ENCODE measurements at regions not wholly inside any gene's neighbourhood (a gene's known extent, or its start where the extent isn't known, plus 50 kb on each side); places are given as distances from the start of the nearest gene placed in this dataset.

GRCh38 chr6:26285143-26286134, 79.6 kb upstream of the BTN3A2 start:
- TF ChIP-seq MAX (IDR thresholded peaks at IDR 0.05; ENCODE audit: low read depth, low read length) = peak; percentile 51
- TF ChIP-seq CTCF (IDR thresholded peaks at IDR 0.05; ENCODE audit: low read depth, low read length) = no peak
- TF ChIP-seq POLR2A (IDR thresholded peaks at IDR 0.05; ENCODE audit: extremely low read depth, insufficient read length) = peak; percentile 94
